ENCODE measurements at regions not wholly inside any gene's neighbourhood (a gene's known extent, or its start where the extent isn't known, plus 50 kb on each side); places are given as distances from the start of the nearest gene placed in this dataset.
"Not testable (repeated sequence)": the region's sequence is repeated elsewhere in the genome, so short reads cannot be mapped to it uniquely, and the experiment has no call there.

DNA sequence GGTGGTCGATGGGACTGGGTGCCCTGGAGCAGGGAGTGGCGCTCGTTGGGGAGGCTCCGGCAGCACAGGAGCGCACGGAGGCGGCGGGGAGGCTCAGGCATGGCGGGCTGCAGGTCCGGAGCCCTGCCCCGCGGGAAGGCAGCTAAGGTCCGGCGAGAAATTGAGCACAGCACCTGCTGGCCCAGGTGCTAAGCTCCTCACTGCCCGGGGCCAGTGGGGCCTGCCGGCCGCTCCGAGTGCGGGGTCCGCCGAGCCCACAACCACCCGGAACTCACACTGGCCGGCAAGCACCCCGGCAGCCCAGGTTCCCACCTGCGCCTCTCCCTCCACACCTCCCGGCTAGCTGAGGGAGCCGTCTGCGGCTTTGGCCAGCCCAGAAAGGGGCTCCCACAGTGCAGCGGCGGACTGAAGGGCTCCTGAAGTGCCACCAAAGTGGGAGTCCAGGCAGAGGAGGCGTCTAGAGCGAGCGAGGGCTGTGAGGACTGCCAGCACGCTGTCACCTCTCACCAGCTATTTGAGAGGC lies 88.8 kb upstream of the EEF2KMT start:
- no peak for DNase-seq (ENCODE audit: low read depth, low spot score)

DNA sequence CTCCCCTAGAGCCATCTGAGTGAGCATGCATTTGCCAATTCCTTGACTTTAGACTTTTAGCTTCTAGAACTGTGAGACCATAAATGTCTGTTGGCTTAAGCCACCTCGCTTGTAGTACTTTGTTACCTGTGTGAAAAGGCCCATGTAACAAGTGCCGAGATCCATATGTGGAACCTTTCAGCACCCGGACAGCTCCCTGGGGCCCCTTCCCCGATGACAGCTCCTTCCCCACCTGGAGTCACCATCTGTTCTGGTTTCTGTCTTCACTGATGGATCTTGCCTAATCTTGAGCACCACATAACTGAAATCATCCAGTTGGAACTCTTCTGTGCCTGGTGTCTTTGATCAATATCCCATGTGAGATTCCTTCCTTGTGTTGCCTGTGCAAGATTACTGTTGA lies 78.9 kb upstream of the EEF2KMT start:
- DNase-seq (ENCODE audit: low read depth, low spot score): no peak

DNA sequence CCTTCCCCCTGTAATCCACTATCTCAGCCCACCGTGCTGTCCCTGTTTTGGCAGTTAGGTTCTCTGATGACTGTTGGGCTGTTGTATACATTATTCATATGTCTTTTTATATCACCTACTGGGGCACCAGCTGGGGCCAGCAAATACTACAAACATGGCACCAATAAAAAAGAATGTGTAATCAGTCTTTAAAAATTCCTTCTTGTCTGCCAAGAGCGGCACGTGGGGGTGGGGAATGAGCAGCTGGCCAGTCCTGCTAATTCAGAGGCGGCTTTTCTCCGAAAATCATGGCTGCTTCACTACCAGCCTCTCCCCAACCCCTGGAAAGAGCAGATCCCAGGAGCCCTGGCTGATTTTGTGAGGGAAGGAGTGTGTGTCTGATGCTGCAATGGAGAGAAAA lies 77.7 kb upstream of the EEF2KMT start:
- DNase-seq (ENCODE audit: low read depth, low spot score): no peak

DNA sequence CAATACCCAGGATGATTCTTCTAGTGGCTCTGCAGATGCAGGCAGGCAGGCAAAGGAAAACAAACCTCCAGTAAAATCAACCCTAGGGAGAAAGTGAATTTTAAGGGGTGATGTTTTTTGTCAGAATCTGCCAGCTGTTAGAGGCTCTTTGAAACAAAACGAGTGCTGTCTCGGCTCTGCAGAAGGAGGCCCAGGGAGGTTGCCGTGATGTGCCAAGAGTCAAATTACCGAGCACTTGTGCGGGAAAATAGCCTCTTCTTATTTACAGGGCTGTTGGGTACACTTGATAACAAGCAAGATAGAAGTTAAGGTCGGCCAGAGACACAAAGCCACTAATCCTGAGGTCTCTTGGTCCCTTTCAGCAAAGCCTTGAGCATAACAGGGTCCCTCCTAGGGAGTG lies 68.9 kb upstream of the EEF2KMT start:
- DNase-seq (ENCODE audit: low read depth, low spot score): no peak

DNA sequence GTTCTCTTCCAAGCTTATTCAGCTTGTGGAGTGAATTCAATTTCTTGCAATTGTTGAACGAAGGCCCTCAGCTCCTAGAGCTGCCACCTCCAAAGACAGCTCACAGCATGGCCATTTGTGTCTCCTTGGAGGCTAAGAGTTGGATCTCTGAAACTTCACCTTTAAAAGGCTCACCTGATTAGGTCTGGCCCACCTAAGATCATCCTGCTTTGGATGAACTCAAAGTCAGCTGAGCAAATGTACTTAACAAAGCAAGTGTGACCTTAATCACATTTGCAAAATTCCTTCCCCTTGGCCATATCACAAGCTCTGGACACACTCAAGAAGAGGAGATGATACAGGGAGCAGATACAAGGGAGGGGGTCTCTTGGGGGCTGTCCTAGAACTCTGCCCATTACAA lies 67.8 kb upstream of the EEF2KMT start:
- not testable (repeated sequence) for DNase-seq (ENCODE audit: low read depth, low spot score)

DNA sequence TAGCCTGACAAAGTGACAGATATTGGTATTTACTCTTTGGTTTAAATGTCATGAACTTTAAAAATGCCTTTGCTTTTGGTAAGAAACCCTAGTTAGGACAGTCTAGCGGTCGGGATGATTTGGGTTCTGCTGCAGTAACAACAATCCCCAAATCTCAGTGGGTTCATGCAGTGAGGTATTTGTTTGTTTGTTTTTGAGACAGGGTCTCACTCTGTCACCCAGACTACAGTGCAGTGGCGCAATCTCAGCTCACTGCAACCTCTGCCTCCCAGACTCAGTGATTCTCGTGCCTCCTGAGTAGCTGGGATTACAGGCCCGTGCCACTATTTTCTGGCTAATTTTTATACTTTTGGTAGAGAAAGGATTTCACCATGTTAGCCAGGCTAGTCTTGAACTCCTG lies 65.2 kb upstream of the EEF2KMT start:
- not testable (repeated sequence) for DNase-seq (ENCODE audit: low read depth, low spot score)

DNA sequence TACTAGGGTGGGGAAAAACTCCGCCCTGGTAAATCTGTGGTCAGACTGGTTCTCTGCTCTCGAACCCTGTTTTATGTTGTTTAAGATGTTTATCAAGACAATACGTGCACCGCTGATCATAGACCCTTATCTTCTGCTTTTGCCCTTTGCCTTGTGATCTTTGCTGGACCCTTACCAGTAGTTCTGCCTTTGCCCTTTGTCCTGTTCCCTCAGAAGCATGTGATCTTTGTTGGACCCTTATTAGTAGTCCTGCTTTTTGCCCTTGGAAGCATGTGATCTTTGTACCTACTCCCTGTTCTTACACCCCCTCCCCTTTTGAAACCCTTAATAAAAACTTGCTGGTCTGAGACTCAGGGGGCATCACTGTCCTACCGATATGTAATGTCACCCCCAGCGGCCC lies 64.3 kb upstream of the EEF2KMT start:
- DNase-seq (ENCODE audit: low read depth, low spot score): not testable (repeated sequence)

DNA sequence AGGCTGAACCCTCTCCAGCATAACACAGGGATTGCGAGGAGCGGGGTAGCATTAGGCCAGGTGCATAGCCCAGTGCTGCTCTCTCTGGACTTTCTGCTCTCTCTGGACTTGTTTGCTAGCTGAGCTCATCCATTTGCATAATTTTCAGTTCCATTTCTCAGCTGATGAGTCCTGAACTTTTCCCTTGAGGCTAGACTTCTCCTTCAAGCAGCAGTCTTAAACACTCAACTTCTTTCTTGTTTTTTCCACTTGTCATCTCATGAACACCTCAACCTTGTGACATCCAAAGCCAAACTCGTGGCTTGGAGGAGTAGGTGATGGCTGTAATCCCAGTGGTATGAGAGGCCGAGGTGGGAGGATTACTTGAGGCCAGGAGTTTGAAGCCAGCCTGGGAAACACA lies 62.4 kb upstream of the EEF2KMT start:
- not testable (repeated sequence) for DNase-seq (ENCODE audit: low read depth, low spot score)

DNA sequence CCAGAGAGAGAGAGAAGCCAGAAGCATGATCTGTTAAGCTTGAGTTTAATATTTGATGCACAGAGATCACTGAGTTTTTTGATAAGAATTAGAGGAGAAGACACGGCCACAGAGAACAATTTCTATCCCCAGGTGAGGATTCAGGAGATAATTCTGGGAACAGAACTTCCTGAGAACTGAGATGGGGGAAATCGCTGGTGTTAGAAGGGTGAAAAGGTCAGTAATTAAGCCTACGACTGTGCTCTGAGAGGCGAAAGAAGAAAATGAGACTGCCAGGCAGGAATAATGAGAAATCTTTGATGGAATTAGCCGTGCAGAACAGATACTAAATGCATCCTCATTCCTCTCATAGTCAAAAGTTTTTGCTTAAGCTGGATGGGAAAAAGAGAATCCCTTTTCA lies 61.9 kb upstream of the EEF2KMT start:
- DNase-seq (ENCODE audit: low read depth, low spot score): not testable (repeated sequence)

DNA sequence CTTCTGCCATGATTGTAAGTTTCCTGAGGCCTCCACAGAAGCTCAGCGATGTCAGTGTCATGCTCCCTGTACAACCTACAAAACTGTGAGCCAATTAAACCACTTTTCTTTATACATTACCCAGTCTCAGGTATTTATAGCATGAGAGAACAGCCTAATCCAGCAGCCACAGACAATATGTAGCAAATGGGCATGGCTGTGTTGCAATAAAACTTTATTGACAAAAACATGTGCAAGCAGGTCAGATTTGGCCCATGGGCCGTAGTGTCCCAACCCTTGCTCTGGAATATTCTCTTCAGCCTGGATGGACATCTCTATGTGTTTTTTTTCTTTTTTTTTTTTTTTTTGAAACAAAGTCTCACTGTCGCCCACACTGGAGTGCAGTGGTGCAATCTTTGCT lies 60.9 kb upstream of the EEF2KMT start:
- DNase-seq (ENCODE audit: low read depth, low spot score): no peak

DNA sequence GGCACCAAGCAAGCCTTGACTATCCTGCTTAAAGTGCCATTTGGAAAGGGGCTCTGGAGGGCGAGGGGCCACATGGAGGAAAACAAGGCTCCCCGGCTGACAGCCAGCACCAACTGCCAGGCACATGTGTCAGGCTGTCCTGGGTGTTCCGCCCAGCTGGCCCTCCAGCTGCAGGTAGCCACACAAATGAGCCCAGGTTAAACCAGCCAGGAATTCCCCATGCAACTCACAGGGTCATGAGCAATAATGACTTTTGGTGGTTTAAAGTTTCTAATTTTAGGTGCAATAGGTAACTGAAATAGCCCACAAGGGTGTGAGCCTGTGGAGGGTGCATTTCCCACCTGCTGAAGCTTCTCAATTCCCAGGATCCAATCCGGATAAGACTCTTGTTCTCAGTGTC lies 58.9 kb upstream of the EEF2KMT start:
- not testable (repeated sequence) for DNase-seq (ENCODE audit: low read depth, low spot score)

DNA sequence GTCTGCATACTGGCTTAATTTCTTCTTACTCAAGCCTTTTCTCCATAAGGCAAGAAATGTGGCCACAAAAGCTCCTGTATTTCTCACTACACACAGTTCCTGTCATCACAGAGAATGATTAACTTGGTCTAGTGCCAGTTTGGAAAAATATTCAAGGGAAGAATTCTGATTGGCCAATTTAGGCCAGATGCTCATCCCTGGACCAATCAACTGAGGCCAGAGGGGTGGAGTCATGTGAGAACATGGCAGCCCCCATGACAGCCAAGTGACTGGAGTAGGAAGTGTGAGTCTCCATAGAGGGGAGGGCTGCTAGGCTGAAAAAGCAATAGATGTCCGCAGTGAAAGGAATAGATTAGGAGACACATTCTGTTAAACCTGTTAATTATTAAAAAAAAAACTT lies 56.4 kb upstream of the EEF2KMT start:
- not testable (repeated sequence) for DNase-seq (ENCODE audit: low read depth, low spot score)

DNA sequence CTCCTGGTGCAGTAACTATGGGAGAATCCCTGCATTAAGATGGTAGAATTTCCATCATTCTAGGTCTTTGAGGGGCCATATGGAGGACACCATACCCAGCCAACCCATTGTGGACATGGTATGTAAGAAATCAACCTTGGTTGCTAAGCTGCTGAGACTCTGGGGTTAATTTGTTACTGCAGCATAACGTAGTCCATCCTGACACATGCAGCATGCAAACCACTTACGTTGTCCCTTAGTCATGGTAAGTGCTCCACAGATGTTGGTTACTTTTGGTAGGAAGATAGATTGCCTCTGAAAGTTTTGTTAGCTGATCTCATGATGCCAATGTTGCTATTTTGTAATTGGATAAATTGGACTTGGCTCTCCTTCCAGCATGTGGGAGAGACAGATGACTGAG lies 53.8 kb upstream of the EEF2KMT start:
- DNase-seq (ENCODE audit: low read depth, low spot score): not testable (repeated sequence)
